NCI-H1694 treated with DMSO at 0.1 percent for 48 hours (cell line): ENCODE measurements at regions not wholly inside any gene's neighbourhood (a gene's known extent, or its start where the extent isn't known, plus 50 kb on each side); places are given as distances from the start of the nearest gene placed in this dataset.

ENCODE experiments used
- DNase-seq: peaks from one replicate; lab custom pipeline; 2025; lab: John Stamatoyannopoulos, UW

DNA sequence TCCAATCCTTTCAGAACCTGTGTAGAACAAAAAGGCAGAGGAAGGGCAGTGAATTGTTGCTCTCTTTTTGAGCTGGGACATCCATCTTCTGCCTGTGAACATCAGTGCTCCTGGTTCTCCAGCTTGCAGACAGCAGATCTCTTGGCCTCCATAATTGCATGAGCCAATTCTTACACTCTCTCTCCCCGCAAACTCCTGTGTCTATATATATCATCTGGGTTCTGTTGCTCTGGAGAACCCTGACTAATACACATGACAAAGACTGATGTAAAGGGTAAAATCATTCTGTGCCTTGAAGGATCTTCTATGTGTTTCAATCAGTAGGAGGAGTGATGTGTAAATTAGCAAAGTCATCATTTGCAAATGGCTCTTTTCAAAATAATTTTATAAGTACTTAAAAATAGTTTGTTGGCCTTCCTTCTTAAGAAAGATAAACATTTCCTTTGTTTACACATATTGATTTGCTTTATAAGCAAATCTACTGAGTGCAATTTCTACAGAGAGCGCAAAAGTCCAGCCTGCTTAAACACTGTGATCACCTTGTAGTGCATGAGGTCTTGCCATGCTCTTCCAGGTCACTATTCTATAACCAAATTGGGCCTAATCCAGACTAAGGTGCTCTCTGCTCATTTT lies 154.9 kb upstream of the ANKRD28 start:
- no peak for DNase-seq

DNA sequence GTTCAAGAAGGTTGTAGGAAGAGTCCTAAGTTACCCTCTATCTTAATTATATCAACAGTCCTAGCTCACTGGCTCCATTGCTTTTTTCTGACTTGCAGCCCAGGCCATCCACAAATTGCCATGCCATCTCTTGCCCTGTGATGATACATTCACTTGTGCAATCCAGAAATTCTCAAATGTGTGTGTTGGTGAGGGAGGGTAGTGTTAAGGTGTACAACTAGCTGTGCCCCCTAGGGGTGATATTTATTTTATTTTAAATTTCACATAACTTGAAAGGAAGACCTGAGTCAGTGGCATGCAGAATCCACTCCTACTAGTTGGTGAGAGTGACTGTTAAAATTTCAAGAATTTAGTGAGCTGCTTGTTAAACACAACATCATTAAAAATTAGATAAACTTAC lies 156.1 kb upstream of the ANKRD28 start:
- DNase-seq, result no peak

DNA sequence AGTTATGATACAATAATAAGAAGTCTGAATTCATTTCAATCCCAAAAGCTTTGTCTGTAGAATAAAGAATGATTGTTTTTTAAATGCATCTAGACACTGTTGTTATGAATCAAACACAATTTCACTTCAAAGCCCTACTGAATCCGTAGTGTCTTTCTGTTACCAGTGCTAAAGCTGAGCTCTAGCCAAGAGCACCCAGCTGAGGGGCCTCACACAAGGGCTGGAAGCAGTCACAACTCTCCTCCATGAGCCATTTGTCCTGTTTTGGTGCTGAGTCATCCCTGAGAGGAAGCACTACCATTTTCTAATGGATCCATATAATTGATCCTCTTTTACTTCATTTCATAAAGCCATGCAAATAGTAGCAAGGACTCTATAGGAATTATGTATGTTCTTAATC lies 158.2 kb upstream of the ANKRD28 start:
- DNase-seq, result no peak

DNA sequence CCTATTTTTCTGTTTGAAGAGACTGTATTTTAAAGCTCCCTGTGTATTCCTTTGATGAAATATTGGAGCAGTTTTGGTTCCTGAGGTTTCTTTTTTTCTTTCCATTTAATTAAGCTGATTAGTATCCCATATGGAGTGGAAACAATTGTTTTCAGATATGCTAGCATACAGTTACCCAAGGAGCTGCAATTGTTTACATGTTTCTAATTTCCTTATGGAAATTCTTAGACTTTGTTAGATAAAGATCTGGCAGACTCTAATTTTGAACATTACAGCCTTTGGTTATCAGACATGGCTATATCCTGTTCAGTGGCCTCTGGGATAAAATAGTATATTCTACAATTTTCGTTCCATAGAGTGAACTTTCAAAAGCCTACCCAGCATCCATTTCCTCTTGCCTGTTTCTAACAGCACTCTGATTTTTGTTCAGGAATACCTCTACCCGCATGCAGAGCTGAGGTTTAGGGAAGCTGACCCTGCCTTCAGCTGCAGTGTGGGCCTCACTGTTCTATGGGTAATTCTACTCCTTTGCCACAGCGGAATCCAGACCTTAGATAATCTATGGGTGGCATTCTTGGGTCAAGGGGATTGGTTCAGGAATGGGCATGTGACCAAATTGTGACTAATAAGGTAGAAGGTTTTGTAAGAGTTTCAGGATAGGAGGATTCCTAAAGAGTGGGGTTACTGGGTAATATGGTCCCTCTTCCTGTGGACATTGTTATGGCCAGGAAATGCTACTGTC lies 161.1 kb upstream of the ANKRD28 start:
- DNase-seq, result no peak

DNA sequence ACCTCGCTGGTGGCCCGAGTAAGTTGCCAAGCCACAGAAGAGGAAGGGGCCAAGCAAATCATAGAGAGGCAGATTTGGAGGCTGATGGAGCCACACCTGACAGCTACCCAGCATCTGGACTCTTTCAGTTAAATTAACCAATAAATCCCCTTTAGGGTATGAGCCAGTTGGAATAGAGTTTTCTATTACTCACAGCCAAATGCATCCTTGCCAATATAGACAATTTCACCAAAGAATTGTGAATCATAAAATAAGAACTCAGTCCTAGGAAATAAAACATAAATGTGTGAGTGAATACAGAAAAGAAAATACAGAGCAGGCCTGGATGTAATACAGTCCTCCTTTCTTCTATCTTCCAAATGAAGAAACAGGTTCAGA lies 161.6 kb upstream of the ANKRD28 start:
- DNase-seq, result no peak

DNA sequence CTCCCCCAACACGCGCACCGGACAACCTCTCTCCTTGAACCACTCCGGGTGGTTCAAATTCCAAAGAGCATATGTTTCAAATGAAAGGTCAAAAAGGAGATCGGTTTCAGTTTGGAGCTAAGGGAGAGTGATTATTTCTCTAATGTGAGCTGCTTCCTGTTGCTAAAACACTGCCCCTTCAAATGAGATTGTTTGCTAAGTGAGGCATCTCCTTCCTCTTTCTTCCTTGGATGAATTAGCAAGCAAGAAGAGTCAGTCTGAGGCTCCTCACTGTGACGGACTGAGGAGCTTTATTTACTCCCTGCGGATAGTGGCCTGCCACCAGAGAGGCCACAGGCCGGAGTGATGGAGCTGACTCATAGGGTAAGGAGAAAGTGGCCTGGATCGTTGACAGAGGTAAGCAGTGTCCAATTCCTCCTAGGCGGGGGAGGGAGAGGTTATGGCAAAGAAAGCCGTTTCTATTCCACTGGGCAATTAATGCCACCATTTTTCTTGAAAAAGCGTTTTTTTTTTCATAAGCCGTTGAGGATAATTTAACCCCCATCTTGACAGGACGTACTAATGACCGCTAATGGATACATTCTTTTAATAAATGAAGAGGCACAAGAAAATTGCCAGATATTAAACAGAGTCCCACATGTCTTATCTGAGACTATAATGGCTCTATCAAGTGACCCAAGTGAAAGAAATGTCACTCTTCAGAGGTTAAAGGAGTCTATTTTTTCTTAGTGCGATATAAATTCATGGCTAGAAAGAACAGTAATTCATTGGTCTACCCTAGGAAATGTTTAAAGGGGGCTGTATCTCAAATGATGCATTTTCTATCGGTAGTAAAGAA lies 167.0 kb upstream of the ANKRD28 start:
- no peak for DNase-seq

DNA sequence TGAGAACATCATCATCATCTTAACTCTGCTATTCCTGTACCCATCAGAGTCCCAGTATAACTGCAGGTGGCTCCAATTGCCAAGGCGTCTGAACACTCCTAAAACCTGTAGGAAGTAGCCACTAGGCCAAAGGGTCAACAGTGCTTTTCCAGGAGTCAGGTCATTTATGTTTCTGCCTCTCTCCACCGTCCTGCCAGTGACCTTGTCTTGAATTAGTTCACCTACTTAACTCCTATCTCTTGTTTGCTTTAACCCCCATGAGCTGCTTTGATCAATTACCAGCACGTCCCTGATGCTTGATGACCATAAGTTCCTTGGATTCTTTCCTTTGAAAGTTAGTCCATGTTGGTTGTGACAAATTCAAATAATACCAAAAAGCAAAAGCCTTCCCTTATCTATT lies 169.8 kb upstream of the ANKRD28 start:
- no peak for DNase-seq

DNA sequence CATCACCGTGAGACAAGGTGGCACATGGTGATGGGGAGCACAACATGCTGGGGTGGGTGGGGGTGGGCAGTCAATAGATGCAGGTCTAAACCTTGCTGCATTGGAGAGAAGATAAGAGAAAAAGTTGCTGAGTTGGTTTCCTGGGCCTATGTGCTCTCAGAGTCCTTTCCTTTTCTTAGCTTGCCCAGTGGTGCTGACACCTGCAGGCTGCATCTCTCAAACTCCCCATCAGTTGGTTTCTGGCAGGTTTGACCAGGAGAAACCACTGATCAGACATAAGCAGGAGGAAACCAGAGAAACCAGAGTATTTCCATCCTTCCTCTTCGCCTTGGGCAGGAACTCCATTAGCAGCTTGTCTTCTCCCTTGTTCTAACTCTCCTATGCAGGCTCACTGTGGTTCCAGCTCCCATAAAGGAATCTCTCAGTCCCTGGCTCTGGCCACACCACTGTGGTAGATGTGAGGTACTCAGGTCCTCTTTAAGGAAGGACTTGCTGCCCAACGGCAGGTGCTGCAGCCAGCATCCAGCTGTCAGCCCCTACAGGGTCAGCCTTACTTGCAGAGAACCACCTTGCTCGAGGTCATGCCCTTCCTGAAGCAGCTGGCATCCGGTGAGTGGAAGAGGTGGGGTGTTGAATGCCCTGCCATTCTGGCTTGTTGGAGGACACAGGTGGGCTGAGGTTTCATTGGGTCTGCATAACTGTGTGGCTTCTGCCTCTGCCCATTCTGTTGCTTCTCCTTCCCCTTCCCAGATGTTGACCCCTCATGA lies 172.3 kb upstream of the ANKRD28 start:
- DNase-seq, result no peak

DNA sequence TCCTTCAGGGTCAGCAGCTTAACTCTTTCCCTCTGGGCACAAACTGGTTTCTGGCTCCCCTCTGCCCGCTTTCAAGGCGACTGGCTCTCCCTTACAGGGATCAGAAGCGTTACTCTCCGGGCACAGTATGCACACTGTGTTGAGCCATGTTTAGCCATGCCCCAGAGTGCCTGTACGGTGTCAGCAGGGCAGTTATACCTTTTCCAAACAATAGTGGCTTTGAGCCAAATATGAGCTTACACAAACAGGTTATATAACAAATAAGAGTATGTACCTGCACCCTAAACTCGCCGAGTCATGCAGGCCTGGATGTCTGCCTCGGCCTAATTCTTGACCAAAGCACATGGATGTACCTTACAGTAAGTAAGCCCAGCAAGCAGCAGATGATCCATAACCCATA lies 175.6 kb upstream of the ANKRD28 start:
- DNase-seq, result no peak

DNA sequence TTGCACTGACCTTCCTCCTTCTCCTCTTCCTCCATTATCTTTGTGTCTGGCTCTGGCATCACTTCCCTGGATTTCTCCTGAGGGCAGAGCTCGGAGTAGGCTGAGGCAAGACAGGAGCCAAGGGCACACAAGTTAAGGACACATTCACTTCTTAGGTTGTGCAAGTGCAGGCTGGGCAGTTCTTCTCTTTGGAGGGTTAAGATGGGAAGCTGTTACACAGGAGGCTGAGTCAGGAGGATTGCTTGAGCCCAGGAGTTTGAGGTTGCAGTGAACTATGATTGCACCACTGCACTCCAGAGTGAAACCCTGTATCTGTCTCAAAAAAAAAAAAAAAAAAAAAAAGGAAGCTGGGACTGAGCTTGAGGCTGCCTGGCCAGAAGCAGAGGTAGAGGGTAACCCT lies 176.2 kb upstream of the ANKRD28 start:
- DNase-seq, result no peak

DNA sequence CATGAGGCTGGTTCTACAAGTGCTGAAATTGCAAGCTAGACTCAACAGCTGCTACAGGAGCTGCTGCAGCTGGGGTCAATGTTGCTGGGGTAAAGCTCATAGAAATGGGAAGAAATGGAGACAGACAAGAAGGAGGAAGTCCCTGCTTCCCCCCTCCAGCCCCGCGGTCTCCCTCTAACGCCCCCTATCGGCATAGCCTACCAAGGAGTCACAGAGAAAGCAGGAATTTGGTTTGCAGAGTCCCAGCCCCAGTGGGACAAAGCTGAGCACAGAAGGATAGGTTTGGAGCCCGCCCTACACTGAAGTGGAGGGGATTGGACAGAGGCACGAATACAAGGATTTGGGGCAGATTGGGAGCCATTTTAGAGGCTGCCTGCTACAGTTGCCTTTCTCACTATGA lies 176.9 kb upstream of the ANKRD28 start:
- no peak for DNase-seq

DNA sequence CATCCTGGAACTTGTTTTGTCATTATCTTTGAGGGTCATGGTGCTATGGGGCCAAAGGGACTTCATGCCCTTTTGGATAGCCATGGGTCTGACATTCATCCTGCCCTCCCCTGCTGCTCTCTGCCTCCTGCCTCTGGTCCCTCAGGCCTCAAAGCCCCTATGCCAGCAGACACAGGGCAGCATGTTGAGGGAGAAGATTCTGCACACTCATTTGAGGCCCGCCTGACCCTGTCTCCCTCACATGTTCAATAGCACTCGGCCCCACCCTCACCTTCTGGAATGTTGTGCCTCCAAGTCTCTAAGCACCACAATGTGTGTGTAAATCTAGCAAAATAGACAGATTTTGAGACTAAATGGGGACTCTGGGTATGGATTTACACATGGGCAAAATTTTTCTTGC lies 178.7 kb upstream of the ANKRD28 start:
- no peak for DNase-seq

DNA sequence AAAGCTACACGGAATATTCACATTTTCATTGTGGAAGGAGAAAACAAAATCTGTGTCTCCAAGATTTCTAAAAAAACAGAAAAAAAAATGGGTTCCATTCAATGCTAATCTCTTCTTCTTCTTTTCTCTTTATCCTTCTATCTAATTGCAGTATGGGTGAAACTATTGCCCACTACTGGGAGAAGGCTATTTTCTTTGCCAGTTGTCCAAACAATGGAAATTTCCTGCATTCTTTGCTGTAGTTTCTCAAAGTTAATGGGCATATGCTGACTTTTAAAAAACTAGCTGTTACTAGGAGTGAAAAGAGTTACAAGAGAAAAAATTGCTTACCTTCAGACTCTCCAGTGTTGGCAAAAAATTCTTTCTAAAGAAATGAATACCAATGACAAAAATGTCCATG lies 179.3 kb upstream of the ANKRD28 start:
- DNase-seq, result no peak

DNA sequence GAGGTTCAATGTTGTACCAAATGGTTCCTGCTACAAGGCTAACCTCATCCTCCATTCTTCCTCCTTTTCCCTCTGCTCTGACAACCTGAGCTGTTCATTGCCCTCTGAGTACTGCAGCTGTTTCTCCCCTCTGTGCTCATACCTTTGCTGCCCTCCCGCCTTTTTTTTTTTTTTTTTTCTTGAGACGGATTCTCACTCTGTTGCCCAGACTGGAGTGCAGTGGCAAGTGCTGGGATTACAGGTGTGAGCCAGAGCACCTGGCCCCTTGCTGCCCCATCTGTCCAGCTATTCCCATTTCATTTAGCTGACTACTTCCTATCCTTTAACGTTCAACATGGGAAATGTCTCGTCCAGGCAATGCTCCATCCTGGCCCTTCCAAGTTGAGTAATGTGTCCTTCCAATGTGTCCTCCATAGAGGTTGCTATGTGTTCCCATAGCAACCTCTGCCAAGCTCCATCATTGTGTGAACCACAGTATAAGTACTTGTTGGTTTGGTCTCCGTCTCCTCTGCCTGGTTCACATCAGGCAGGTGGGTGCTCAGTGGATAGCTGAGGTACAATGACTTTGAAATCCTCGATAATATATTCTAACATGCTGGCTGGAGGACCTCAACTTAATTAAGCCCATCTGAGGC lies 179.9 kb upstream of the ANKRD28 start:
- DNase-seq, result no peak

DNA sequence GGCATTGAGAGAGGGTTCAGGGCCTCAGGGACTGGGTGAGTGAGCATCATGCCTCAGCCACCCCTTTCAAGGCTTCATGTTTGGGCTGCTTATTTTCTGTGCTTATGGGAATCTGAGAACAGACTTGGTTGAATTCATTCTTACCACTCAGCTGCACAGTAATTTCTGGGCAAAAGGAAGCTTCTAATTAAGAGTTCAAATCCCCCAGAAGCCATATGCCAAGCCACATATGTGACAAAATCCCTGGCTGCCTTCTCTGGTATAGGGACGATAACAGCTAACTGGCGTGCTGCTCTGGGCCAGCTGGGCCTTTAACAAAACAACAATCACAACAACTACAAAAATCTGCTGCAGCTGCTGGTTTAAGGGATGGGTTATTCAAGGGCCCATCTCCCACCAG lies 181.0 kb upstream of the ANKRD28 start:
- peak; percentile 97 for DNase-seq

DNA sequence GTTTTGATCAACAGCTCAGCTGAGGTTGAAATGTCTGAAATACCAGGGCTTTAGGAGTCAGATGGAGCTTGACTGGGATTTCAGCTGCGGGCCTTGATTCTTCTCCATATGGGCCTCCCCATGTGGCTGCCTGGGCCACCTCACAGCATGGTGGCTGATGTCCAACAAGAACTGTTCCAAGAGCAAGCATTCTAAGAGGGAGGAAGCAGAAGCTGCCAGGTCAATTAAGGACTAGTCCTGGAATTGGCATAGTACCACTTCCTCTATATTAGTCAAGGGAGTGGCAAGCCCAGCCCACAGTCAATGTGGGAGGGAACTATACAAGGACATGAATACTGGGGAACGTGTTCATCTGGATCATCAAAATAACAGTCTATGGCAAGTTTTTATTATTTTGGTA lies 181.7 kb upstream of the ANKRD28 start:
- peak; percentile 82 for DNase-seq

DNA sequence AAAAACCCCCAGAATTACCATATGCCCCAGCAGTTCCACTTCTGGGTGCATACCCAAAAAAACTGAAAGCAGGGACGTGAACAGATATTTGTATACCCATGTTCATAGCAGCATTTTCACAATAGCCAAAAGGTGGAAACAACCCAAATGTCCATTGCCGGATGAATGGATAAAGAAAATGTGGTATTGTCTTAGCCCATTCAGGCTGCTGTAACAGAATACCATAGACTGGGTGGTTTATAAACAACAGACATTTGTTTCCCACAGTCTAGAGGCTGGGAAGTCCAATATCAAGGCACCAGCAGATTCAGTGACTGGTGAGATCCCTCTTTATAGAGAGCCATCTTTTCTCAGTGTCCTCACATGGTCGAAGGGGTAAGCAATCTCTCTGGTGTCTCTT lies 182.1 kb upstream of the ANKRD28 start:
- no peak for DNase-seq

DNA sequence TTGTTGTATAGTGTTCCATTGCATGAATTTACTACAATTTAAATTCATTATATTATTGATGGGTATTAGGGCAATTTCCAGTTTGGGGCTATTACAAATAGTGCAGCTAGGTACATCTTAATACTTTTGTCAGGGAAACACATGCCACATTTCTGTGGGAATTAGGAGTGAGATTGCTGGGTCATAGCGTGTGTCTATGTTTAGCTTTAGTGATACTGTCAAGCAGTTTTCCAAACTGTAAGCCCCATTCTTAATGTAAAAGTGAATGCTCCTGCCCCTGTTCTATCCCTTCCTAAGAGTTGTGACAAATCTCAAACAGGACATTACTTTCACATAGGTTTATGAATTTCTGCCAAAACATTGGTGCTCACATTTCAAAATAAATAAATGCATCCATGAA lies 184.5 kb upstream of the ANKRD28 start:
- DNase-seq, result no peak

DNA sequence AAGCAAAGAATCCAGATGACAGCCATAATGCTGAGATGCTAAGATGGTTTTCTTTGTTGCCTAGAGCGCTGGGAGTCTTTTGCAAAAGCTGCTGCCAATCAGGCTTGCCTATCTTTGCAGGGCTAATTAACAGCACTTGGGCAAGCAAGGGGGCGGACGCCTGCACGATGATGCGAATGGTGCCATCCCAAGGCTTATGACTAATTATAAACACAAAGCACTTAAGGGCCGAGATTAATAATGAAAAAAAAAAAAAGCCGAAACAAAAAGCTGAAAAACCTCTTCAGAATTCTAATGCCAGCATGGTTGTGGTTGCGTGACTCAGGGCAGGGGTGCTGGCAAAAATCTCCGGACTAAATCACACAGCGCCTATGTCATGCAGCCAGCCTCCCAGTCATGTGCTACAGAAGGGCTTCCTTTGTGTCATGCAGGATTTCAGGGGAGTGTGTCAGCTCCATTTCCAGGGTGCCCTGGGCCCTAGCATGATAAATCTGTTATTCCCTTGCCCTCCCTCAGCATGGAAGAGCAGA lies 185.0 kb upstream of the ANKRD28 start:
- no peak for DNase-seq

DNA sequence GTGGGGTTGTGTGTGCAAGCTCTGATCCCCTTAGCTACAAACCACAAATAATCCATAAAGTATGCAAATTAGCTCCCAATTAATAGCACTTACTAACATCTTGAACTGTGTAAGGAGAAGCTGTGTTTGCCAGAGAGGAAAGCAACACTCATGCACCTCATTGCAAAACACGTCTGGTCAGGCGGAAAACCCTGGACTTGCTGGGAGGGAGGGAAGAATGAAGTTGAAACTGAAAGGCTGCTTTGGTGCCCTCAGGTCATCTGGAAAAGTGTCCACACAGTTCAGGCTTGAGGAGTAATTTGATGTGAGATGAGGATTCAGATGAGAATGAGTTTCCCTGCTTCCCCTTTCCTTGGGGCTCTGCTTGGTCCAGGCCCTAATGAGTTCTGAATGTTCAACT lies 185.5 kb upstream of the ANKRD28 start:
- no peak for DNase-seq

DNA sequence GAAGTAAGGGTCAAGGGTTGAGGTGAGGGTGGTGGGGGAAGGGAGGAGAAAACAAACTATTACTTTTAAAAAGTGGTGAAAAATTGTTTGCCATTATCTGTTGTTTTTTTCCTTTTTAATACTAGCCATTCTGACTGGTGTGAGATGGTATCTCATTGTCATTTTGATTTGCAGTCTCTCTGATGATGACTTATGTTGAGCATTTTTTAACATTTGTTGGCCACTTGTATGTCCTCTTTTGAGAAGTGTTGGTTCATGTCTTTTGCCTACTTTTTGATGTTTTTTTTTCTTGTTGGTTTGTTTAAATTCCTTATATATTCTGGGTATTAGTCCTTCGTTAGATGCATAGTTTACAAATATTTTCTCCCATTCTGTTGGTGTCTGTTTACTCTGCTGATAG lies 185.9 kb upstream of the ANKRD28 start:
- no peak for DNase-seq

DNA sequence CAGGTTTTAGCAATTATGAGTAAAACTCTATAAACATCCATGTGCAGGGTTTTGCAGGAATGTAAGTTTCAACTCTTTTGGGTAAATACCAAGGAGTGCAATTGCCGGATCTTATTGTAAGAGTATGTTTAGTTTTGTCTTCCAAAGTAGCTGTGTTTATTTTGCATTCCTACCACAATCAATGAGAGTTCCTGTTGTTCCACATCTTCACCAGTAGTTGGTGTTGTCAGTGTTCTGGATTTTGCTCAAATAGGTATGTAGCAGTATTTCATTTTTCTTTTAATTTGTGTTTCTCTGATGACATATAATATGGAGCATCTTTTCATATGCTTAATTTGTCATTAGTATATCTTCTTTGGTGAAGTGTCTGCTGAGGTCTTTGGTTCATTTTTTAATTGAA lies 185.1 kb upstream of the GALNT15 start:
- DNase-seq, result no peak
